Duodenal mucosa (tissue), 2 donors: ENCODE measurements at regions not wholly inside any gene's neighbourhood (a gene's known extent, or its start where the extent isn't known, plus 50 kb on each side); places are given as distances from the start of the nearest gene placed in this dataset.

Source experiments
- H3K27ac ChIP-seq: one replicate; pipeline ENCODE4 v1.7.0; 2013; ENCODE audit warnings: low read depth, low read length
- H3K27me3 ChIP-seq, 2 donors: one replicate each; pipeline ENCODE4 v1.7.0; 2013; ENCODE audit warnings: low read length in 2 of 2, control low read depth in 1 of 2; ENCODE audit not compliant: insufficient read depth in 2 of 2, control insufficient read depth in 1 of 2
- H3K36me3 ChIP-seq, 2 donors: one replicate each; pipeline ENCODE4 v1.7.0; 2013; ENCODE audit warnings: low read length in 2 of 2, control low read depth in 1 of 2; ENCODE audit not compliant: insufficient read depth in 2 of 2, control insufficient read depth in 1 of 2
- H3K4me1 ChIP-seq, 2 donors: one replicate each; pipeline ENCODE4 v1.7.0; 2013; ENCODE audit warnings: low read length in 2 of 2, control low read depth in 1 of 2; ENCODE audit not compliant: insufficient read depth in 2 of 2, control insufficient read depth in 1 of 2
- H3K4me3 ChIP-seq, 2 donors: one replicate each; pipeline ENCODE4 v1.7.0; 2013; ENCODE audit warnings: low read length in 2 of 2, low read depth in 1 of 2
- H3K9ac ChIP-seq, 2 donors: one replicate each; pipeline ENCODE4 v1.7.0; 2013; ENCODE audit warnings: low read length in 2 of 2, low read depth in 1 of 2
- H3K9me3 ChIP-seq, 2 donors: one replicate each; pipeline ENCODE4 v1.7.0; 2013; ENCODE audit warnings: low read length in 2 of 2, control low read depth in 1 of 2; ENCODE audit not compliant: control insufficient read depth in 1 of 2

DNA sequence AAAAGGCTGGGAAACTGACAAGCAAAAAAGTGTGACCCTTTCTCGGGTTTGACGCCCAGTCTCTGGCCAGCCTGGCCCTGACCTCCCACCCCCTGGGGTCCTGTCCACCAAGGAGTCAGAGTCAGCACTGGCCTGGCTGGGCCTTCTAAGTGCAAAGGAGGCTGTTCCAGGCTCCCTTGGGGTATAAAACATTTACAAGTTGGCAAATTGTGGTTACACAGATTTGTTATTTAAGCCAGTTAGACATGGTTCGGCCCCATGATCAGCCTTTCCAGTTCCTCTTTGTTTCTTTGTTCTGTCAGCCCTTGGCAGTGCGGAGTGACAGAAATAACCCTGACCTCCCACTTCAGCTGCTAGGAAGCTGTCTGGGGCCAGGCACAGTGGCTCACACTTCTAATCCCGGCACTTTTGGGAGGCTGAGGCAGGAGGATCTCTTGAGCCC, 161.6 kb upstream of the RAB4A start:
- no peak overlapping the region for H3K27ac ChIP-seq
- H3K4me3 ChIP-seq = no peak overlapping the region
- no peak overlapping the region for H3K9ac ChIP-seq
- H3K36me3 ChIP-seq = no peaks in the 10 kb centered on the region
- peaks cover 13% of the 10 kb centered on the region in 2 donors for H3K4me1 ChIP-seq
- no peaks in the 10 kb centered on the region for H3K27me3 ChIP-seq
- H3K9me3 ChIP-seq = no peaks in the 10 kb centered on the region

DNA sequence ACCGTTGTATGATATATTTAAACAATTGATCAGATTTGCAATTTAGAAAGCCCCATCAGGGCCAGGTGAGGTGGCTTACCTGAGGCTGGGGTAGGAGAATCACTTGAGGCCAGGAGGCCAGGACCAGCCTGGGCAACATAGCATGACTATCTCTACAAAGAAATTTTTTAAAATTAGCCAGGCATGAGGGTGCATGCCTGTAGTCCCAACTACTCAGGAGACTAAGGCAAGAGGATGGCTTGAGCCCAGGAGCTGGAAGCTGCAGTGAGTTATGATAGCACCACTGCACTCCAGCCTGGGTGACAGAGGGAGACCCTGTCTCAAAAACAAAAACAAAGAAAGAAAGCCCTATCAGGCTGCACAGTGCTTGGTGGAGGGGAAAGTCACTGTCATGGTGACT, 159.9 kb upstream of the RAB4A start:
- H3K9ac ChIP-seq = no peak overlapping the region
- H3K27ac ChIP-seq = no peak overlapping the region
- no peak overlapping the region for H3K4me3 ChIP-seq
- no peaks in the 10 kb centered on the region for H3K9me3 ChIP-seq
- H3K27me3 ChIP-seq = no peaks in the 10 kb centered on the region
- peaks cover 13% of the 10 kb centered on the region in 2 donors for H3K4me1 ChIP-seq
- no peaks in the 10 kb centered on the region for H3K36me3 ChIP-seq

DNA sequence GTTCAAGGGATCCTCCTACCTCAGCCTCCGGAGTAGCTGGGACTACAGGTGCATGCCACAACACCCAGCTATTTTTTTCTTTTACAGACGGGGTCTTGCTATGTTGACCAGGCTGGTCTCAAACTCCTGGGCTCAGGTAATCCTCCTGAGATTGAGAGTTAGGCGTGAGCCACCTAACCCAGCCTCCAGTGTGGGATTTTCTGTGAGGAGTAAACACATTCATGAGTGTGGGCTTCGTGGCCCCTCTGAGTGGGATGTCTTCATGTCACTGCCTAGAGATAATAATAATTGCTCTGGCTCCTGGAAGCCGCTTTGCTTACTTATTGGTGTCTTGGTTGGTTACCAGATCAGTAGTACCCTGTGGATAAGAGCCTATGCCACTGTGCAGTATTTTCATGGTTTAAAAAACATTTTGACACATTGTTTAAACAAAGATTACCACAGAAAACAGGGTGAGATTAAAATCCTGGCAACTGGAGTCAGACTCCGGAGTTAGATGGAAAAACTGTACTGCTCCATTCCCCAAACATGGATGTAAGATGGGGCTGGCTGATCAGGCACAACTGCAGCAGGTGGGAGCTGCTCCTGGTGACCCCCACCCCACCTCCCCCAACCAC, 159.1 kb upstream of the RAB4A start:
- no peak overlapping the region for H3K27ac ChIP-seq
- H3K9ac ChIP-seq = no peak overlapping the region
- no peak overlapping the region for H3K4me3 ChIP-seq
- H3K9me3 ChIP-seq = no peaks in the 10 kb centered on the region
- H3K27me3 ChIP-seq = no peaks in the 10 kb centered on the region
- no peaks in the 10 kb centered on the region for H3K36me3 ChIP-seq
- peaks cover 13% of the 10 kb centered on the region in 2 donors for H3K4me1 ChIP-seq

DNA sequence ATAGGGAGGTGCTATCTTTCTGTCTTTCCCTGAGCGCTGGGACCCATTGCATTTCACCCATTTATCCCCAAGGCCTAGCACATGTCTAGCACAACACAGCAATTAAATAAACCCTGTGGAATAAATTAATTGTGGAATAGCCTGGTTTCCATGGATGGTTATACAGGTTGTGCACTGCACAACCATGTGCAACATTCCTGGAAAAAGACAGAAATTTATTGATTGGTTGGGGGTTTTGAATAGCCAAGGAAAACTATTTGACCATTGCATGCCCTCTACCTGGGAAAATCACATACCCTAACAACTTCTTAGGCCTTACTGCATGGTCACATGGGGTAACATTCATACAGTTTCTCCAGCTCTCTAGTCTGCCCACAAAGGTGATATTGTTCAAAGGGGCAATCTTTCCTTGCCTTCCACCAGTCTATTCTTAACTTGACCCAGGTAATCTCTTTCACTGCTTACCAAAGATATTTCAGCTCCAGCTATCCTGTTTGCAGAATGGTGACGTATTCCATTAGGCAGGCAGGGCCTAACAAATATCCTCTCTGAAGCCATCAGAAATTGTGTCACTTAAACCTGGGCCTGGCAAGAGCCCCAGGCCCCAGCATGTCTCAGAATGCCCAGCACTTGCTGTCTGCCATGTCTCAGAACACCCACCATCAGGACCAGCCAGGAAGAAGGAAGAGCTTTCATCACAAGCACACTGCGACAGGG, 157.9 kb upstream of the RAB4A start:
- no peak overlapping the region for H3K27ac ChIP-seq
- no peaks in the 10 kb centered on the region for H3K9me3 ChIP-seq
- H3K4me3 ChIP-seq = no peak overlapping the region
- no peaks in the 10 kb centered on the region for H3K36me3 ChIP-seq
- peaks cover 13 to 20% of the 10 kb centered on the region in 2 donors for H3K4me1 ChIP-seq
- no peaks in the 10 kb centered on the region for H3K27me3 ChIP-seq
- H3K9ac ChIP-seq = no peak overlapping the region

DNA sequence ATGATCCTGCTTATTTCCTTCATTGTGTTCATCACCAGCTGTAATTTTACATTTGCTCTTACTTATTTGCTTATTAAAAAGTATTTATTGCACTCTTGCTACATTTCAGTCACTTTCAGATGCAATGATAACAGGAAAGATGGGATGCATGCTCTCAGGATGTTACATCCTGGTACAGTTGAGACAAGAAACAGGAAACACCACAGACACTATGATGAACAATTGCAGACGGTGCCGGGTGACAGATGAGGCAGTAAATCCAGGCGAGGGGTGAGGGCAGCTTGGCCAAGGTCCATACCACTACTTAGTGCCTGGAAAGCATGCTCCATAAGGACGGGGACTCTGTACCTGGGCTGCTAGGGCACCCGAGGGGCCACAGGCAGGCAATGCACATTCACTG, 156.6 kb upstream of the RAB4A start:
- no peak overlapping the region for H3K27ac ChIP-seq

DNA sequence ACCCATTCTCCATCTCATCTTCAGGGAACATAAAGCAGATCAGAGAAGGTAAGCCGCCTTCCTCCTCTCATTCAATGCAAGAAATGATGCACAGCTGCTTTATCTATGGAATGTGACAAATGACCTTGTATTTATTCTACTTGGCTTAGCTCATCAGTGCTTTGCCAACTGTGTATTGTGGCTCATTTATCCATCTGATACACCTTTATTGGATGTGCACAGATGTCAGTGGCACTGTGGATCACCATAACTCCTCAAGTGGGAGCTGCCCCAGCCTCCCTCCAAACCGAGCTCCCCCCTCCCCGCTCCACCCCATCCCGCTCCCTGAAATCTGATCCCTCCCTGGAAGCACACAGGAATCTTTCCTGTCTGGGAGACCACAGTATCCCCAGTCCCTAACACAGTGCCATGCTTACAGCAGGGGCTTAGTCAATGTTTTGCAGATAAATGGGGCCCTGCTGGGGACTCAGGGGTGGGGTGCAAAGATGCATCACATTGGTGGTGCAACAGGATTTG, 156.0 kb upstream of the RAB4A start:
- H3K9ac ChIP-seq = no peak overlapping the region
- H3K4me3 ChIP-seq = no peak overlapping the region
- peaks cover 0 to 8% of the 10 kb centered on the region in 2 donors for H3K4me1 ChIP-seq
- H3K9me3 ChIP-seq = no peaks in the 10 kb centered on the region
- no peaks in the 10 kb centered on the region for H3K27me3 ChIP-seq
- no peak overlapping the region for H3K27ac ChIP-seq
- no peaks in the 10 kb centered on the region for H3K36me3 ChIP-seq

More for the DNA sequence above, 156.6 kb upstream of the RAB4A start:
- Histone ChIP-seq H3K4me1 (peaks cover under 1 to 10% of the 10 kb centered on the region in 2 donors), H3K4me3 (no peak overlapping the region), H3K9ac (no peak overlapping the region), H3K9me3 (no peaks in the 10 kb centered on the region), H3K36me3 (no peaks in the 10 kb centered on the region), H3K27me3 (no peaks in the 10 kb centered on the region)

DNA sequence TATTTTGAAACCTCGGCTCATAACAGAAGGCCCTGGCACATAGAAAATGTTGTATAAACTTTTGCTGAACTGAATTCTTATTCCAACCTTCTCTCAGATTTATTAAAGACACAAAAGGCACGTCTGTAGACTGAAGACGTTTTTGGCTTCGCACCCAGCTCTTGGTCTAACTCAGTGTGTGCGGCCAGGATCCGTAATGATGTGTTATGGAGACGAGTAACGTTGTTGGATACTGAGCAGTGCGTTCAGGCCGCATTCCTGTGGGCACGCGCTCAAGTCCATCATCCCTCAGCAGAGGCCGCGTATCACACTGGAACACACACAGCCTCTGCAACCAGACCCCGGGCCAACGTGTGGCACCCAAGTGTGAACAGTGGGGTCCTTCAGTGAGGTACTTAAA, 154.8 kb upstream of the RAB4A start:
- Histone ChIP-seq H3K4me1 (peaks cover 0 to 8% of the 10 kb centered on the region in 2 donors), H3K27ac (no peak overlapping the region), H3K36me3 (no peaks in the 10 kb centered on the region), H3K27me3 (no peaks in the 10 kb centered on the region), H3K9ac (no peak overlapping the region), H3K4me3 (no peak overlapping the region), H3K9me3 (no peaks in the 10 kb centered on the region)

DNA sequence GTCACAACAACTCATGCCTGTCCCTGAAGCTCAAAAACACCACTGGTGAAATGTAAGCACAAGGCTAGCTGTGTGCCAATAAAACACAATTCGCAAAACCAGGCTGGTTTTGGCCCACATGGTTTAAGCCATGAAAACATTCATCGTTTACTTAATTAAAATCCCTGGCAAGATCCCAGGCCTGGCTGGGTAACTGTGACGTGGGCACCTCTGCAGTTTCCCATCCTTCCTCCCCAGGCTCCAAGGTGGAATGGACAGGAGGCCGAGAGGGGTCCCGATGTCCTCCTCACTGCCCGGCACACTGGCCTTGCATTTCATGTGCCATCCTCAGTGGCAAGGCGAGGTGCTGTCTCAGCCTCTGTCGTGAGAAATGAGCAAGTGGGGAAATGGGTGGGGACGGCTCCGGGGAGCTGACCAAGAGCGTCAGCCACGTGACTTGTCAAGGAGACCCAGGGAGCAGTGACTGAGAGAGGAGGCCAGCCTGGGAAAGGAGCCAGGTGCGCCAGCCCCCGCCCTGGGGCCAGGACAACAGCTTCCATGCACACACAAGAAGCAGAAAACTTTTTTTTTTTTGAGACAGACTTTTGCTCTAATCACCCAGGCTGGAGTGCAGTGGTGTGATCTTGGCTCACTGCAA, 153.1 kb upstream of the RAB4A start:
- no peaks in the 10 kb centered on the region for H3K9me3 ChIP-seq
- no peaks in the 10 kb centered on the region for H3K27me3 ChIP-seq
- H3K4me1 ChIP-seq = peaks cover 0 to 17% of the 10 kb centered on the region in 2 donors
- no peak overlapping the region for H3K9ac ChIP-seq
- H3K4me3 ChIP-seq = no peak overlapping the region
- no peaks in the 10 kb centered on the region for H3K36me3 ChIP-seq
- no peak overlapping the region for H3K27ac ChIP-seq

DNA sequence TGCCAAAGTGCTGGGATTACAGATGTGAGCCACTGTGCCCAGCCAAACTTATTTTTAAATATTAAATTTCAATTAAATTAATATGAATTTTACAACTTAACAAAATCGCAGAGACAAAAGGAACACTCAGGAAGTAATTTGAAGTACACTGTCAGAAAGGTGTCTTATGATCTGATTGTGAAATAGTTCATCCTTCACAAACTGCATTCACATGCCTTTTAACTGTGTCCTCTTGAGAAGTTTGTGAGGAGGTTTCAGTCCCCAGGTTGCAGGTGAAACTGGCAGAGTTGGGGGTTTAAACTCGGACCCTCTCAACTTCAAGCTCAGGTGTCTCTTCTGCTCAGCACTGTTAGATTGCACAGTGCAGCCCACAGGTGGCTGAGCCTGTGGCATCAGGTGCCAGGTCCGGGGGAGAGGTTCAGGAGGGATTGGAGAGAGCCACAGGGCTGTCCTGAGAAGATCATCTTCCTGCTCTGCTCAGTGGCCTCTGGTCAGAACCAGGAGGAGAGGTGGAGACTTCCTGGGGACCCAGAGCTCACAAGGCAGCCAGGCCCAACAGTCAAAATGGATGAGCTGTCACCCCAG, 152.3 kb upstream of the RAB4A start:
- no peaks in the 10 kb centered on the region for H3K27me3 ChIP-seq

DNA sequence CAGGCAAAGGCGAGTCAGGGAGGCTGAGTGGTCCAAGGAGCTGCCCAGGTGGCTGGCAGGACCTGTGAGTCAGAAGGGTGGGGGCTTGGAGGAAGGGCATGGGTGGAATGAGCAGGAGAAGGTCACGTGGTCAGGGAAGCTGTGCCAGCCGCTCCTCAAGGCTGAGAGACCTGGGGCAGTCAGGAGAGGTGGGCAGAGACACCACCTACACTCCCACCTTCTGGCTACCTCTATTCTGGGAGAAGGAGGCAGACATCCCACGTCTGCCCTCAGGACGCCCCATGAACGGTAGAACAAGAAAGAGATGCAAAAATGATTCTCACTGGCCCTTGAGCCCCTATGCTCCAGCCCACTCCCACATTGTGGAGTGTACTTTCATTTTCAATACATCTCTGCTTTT, 151.8 kb upstream of the RAB4A start:
- Histone ChIP-seq H3K4me1 (peaks cover 9 to 24% of the 10 kb centered on the region in 2 donors), H3K27ac (no peak overlapping the region), H3K36me3 (no peaks in the 10 kb centered on the region), H3K27me3 (no peaks in the 10 kb centered on the region), H3K4me3 (no peak overlapping the region), H3K9ac (no peak overlapping the region), H3K9me3 (no peaks in the 10 kb centered on the region)

More for the DNA sequence above, 152.3 kb upstream of the RAB4A start:
- Histone ChIP-seq H3K4me1 (peaks cover 3 to 18% of the 10 kb centered on the region in 2 donors), H3K9ac (no peak overlapping the region), H3K36me3 (no peaks in the 10 kb centered on the region), H3K27ac (no peak overlapping the region), H3K4me3 (no peak overlapping the region), H3K9me3 (no peaks in the 10 kb centered on the region)
